PC-9 (cell line): ENCODE measurements at regions not wholly inside any gene's neighbourhood (a gene's known extent, or its start where the extent isn't known, plus 50 kb on each side); places are given as distances from the start of the nearest gene placed in this dataset.

Experiments
- BruUV-seq: library from RNA; stranded (reverse); fragments of 400-500 nt; replicated peaks from 2 replicates; lab custom pipeline; 2021; lab: Mats Ljungman, UMichigan
- CTCF ChIA-PET: fragments of 300-600 bp; sonication (Branson Sonifier 250); formaldehyde crosslinking; loops from one replicate; lab custom pipeline; 2022; ENCODE audit warnings: antibody characterized with exemption; lab: Charles Lee
- POLR2A ChIA-PET: fragments of 300-600 bp; sonication (Branson Sonifier 250); formaldehyde crosslinking; loops from one replicate; lab custom pipeline; 2022; ENCODE audit warnings: antibody characterized with exemption; ENCODE audit not compliant: unreplicated experiment; lab: Charles Lee
- DNase-seq, 2 experiments: peaks; one replicate each; pipeline versions ENCODE4 v3.0.0 to v3.0.0-alpha.2; 2015 to 2022; ENCODE audit warnings: mixed read lengths in 1 of 2
- H2AFZ ChIP-seq: fragments of 200-600 bp; sonication (generic); 2 replicates; pipeline ENCODE4 v1.8.1; 2017; ENCODE audit warnings: antibody characterized with exemption
- H3F3A ChIP-seq: fragments of 200-600 bp; sonication (generic); 2 replicates; pipeline ENCODE4 v1.8.1; 2017; ENCODE audit warnings: antibody characterized with exemption, mild to moderate bottlenecking, low read depth; ENCODE audit not compliant: insufficient read depth
- H3K27ac ChIP-seq: fragments of 200-600 bp; sonication (generic); 2 replicates; pipeline ENCODE4 v1.6.1; 2016; ENCODE audit warnings: mixed run types
- H3K27me3 ChIP-seq: fragments of 200-600 bp; sonication (generic); 2 replicates; pipeline ENCODE4 v1.6.1; 2016; ENCODE audit warnings: low read depth, mixed run types; ENCODE audit not compliant: insufficient read depth
- H3K36me3 ChIP-seq: fragments of 200-600 bp; sonication (generic); 2 replicates; pipeline ENCODE4 v1.6.1; 2016; ENCODE audit warnings: low read depth, mixed run types
- H3K4me1 ChIP-seq: fragments of 200-600 bp; sonication (generic); replicated peaks from 2 replicates; pipeline ENCODE4 v1.6.1; 2016; ENCODE audit warnings: mixed run types; ENCODE audit not compliant: insufficient read depth
- H3K4me2 ChIP-seq: fragments of 200-600 bp; sonication (generic); 2 replicates; pipeline ENCODE4 v1.6.1; 2017; ENCODE audit warnings: mixed run types
- H3K4me3 ChIP-seq: fragments of 200-600 bp; sonication (generic); 2 replicates; pipeline ENCODE4 v1.6.1; 2016; ENCODE audit warnings: mixed run types
- H3K79me2 ChIP-seq: fragments of 200-600 bp; sonication (generic); 2 replicates; pipeline ENCODE4 v1.6.1; 2017; ENCODE audit warnings: low read depth, mixed run types
- H3K9me2 ChIP-seq: fragments of 200-600 bp; sonication (generic); 2 replicates; pipeline ENCODE4 v1.8.1; 2017; ENCODE audit warnings: mild to moderate bottlenecking; ENCODE audit not compliant: insufficient read depth
- H3K9me3 ChIP-seq: fragments of 200-600 bp; sonication (generic); 2 replicates; pipeline ENCODE4 v1.8.1; 2016; ENCODE audit warnings: low read depth; ENCODE audit not compliant: insufficient read depth
- H4K20me1 ChIP-seq: fragments of 200-600 bp; sonication (generic); 2 replicates; pipeline ENCODE4 v1.8.1; 2017; ENCODE audit not compliant: insufficient read depth
- CTCF ChIP-seq: fragments of 200-600 bp; sonication (generic); conservative IDR thresholded peaks from 2 replicates; pipeline ENCODE4 v1.6.1; 2017; ENCODE audit warnings: mixed run types, antibody characterized with exemption, mild to moderate bottlenecking, moderate library complexity
- EZH2 ChIP-seq: fragments of 200-600 bp; sonication (generic); IDR thresholded peaks from 2 replicates; pipeline ENCODE4 v1.8.0; 2017; ENCODE audit warnings: antibody characterized with exemption, low read depth
- intact Hi-C: fragments of 100-400 bp; cut with micrococcal nuclease; formaldehyde crosslinking; loops from one replicate; pipeline ENCODE4 v1.10.0; 2022; ENCODE audit not compliant: unreplicated experiment

GRCh38 chr21:17416139-17416538 is 96.7 kb upstream of the CXADR start:
- DNase-seq, result no peak
- Histone ChIP-seq H3K79me2 (no peaks in the 10 kb centered on the region), H3K4me1 (peaks cover 16% of the 10 kb centered on the region), H4K20me1 (no peaks in the 10 kb centered on the region), H3F3A (peaks cover 21% of the 10 kb centered on the region), H3K36me3 (no peaks in the 10 kb centered on the region), H3K4me2 (no peak overlapping the region), H3K27me3 (no peaks in the 10 kb centered on the region), H3K9me2 (no peaks in the 10 kb centered on the region), H3K27ac (no peak overlapping the region), H3K9me3 (no peaks in the 10 kb centered on the region), H2AFZ (no peak overlapping the region), H3K4me3 (no peak overlapping the region)
- ChIA-PET POLR2A (no interaction called here), CTCF (no interaction called here)
- intact Hi-C loops, result loop anchor here (5.0 kb wide), 1 partner anchor 36 kb away; no protein-coding TSS in a partner anchor
- BruUV-seq, result no TSS peak
- no peak for TF ChIP-seq CTCF
- TF ChIP-seq EZH2, result no peak

GRCh38 chr21:17422931-17423330 is 89.9 kb upstream of the CXADR start:
- intact Hi-C loops, result no loop called here

GRCh38 chr21:17427157-17427556 is 85.7 kb upstream of the CXADR start:
- no peaks in the 10 kb centered on the region for H3K79me2 ChIP-seq
- H3K4me2 ChIP-seq, result no peak overlapping the region
- H3K9me3 ChIP-seq, result no peaks in the 10 kb centered on the region
- H3K27me3 ChIP-seq, result no peaks in the 10 kb centered on the region
- H3K36me3 ChIP-seq, result no peaks in the 10 kb centered on the region
- no peak for DNase-seq
- H2AFZ ChIP-seq, result no peak overlapping the region
- no peak overlapping the region for H3K4me3 ChIP-seq
- H4K20me1 ChIP-seq, result no peaks in the 10 kb centered on the region
- H3K9me2 ChIP-seq, result no peaks in the 10 kb centered on the region
- intact Hi-C loops, result no loop called here
- POLR2A ChIA-PET, result no interaction called here
- H3K27ac ChIP-seq, result no peak overlapping the region
- no peaks in the 10 kb centered on the region for H3F3A ChIP-seq
- CTCF ChIA-PET, result no interaction called here
- no peaks in the 10 kb centered on the region for H3K4me1 ChIP-seq
- TF ChIP-seq EZH2 (no peak), CTCF (no peak)
- BruUV-seq, result no TSS peak

More at GRCh38 chr21:17422931-17423330, 89.9 kb upstream of the CXADR start:
- peaks cover 16% of the 10 kb centered on the region for H3K4me1 ChIP-seq
- no peak overlapping the region for H3K27ac ChIP-seq
- H3K9me2 ChIP-seq, result no peaks in the 10 kb centered on the region
- ChIA-PET POLR2A (no interaction called here), CTCF (no interaction called here)
- BruUV-seq, result no TSS peak
- H3F3A ChIP-seq, result peaks cover 20% of the 10 kb centered on the region
- no peaks in the 10 kb centered on the region for H3K79me2 ChIP-seq
- no peaks in the 10 kb centered on the region for H3K36me3 ChIP-seq
- no peaks in the 10 kb centered on the region for H3K27me3 ChIP-seq
- H2AFZ ChIP-seq, result no peak overlapping the region
- H3K4me3 ChIP-seq, result no peak overlapping the region
- no peak for DNase-seq
- TF ChIP-seq CTCF (no peak), EZH2 (no peak)
- no peaks in the 10 kb centered on the region for H3K9me3 ChIP-seq
- no peak overlapping the region for H3K4me2 ChIP-seq
- H4K20me1 ChIP-seq, result no peaks in the 10 kb centered on the region
